Ecto neural progenitor cell (in vitro differentiated cells): ENCODE measurements at regions not wholly inside any gene's neighbourhood (a gene's known extent, or its start where the extent isn't known, plus 50 kb on each side); places are given as distances from the start of the nearest gene placed in this dataset.
"Not testable (repeated sequence)": the region's sequence is repeated elsewhere in the genome, so short reads cannot be mapped to it uniquely, and the experiment has no call there.

Experiments
- DNase-seq: peaks from one replicate; pipeline ENCODE4 v3.0.0-alpha.2; 2018; ENCODE audit warnings: low spot score

DNA sequence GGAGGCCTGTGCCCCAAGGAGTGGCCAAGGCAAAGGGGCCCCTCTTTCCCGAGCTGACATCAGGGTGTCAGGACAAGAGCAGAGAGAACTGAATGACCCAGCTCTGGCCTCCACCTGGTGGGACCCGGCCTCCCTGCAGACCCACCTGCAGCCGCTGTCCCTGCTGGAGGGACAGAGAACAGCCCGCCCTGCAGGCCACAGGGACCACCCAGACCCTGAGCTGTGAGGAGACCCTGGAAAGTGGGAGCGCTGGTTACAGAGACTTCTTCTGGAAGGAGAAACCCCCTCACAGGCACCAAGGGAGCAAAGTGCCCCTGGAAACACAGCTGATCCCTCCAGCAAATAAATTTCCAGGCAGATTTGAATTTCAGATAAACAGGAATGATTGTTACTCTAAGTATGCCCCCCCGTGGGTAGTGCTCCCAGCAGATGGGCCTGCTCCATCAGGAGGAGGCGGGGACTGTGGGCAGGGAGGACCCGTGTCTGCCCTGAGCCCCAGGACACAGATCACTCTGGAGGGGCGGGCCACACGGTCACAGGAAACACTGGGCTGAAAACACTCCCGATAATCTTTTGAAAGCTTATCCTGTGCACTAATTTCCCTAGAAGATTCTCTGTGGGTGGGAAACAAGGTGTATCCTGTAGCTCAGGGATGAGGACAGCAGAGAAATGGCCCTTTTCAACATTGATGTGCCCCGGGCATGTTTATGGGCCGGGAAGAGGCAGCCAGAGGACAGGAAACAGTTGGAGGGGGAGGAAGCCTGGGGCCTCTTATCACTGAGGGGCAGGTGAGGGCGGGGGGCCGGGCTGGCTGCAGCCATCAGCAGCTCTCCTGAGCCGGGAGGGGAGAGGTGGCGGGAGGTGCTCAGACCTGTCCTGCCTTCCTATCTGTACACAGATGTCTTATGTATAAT is 276.0 kb downstream of the ADGRD1 start:
- no peak for DNase-seq

DNA sequence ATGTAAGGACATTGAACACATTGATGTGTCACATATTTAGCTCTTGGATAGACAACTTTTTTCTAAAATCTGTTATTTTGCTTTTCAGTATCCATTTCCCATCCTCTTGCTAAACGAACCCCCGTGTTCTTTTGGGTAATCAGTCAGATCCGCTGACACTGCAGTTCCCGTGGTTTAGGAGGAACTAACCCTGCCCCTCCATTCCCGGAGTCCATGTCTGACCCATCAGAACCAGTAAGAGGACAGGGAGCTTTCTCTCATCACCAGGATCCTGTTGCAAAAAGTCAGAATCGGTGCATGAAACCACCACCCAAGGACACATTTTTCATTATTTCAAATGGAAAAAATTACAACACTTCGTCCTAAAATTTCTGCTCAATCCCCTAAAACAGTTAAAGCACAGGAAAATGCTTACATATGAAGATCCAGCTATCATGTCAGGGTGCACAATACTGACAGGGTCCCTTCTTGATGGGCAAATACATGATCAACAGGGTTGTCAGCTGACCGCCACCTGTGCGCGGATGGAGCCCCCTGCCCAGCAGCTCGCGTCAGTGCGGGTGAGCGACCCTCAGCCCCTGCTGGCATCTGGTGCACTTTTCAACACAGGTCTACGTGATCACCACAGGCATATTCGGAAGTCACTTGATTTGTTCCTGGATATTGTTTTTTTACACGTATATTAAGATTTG is 276.8 kb downstream of the ADGRD1 start:
- DNase-seq: no peak

DNA sequence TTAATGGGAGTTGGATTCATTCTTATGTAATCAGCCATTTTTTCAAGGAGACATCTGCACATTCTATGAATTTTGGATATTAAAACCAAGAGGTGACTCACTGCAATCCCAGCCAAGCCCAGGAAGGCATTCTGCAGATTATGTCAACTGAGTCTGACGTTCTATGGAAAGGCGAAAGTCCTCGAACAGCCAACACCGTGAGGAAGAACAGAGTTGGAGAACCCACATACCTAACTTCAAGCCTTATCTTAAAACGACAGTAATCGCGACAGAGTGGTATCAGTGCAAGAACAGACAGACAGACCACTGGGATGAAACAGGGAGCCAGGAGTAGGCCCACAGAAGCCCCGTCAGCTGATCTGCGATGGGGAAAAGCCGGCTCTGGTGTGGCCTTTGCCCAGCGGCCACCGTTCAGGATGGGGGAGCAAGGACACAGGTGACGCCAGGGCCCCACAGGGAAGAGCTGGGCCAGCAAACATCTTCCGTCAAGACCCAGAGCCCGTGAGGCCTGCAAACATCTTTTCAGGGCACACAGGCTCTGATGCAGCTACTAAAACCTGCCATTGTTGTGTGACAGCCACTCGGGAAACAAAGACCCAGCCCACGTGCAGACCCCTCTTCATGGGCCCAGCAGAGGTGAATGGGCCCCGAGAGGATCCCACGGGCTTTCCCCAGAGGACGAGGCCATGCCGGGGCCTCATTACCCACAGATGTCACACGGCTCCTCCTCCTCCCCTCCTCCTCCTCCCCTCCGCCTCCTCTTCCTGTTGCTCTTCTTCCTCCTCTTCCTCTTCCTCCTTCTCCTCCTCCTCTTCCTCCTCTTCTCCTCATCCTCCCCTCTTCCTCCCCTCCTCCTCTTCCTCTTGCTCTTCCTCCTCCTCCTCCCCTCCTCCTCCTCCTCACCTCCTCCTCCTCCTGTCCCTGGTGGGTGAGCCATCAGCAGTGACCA is 277.6 kb downstream of the ADGRD1 start:
- DNase-seq: no peak

- DNase-seq: no peak
Measured at GRCh38 chr12:131232036-131232435, 278.3 kb downstream of the ADGRD1 start.

DNA sequence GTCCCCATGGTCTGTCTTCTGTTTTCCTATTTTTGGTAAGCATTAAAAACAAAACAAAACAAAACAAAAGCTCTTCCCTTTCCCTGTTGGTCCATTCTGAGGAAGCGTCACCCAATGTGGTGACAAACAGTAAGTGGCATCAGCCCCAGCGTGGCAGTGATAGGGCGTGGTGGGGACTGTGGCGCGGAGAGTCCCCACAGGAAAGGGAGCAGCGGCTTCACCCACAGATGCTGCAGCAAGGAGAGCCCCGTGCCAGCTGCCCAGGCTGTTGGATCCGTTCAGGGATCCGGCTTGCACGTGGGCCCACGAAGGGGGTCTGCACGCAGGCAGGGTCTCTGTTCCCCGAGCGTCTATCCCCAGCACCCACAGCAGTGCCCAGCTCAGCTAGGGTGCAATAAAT is 279.2 kb downstream of the ADGRD1 start:
- not testable (repeated sequence) for DNase-seq

- not testable (repeated sequence) for DNase-seq
Measured at GRCh38 chr12:131233850-131234789, 280.4 kb downstream of the ADGRD1 start.

DNA sequence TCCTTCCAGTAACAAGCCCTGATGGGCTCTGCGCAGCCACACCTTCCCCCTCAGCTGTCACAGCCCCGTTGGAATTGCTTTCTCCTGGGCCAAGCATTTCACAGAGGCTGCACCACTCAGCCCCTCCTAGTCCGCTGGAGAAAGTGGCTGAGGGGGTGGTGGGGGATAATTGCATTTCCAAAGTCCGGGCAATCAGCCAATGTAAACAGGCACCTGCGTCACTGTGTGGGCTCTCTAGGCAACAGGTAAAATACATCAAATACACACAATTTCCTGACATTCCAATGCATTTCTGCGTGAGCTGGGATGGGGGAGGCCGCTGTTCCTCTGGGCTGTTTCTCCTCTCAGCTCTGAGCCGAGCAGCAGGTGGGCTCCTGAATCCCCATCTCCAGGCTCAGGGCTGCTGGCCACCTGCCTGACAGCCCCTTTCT is 281.1 kb downstream of the ADGRD1 start:
- DNase-seq: not testable (repeated sequence)

GRCh38 chr12:131235871-131236271 is 282.2 kb downstream of the ADGRD1 start:
- DNase-seq: no peak

- DNase-seq: no peak
Measured at GRCh38 chr12:131239384-131240094, 285.8 kb downstream of the ADGRD1 start.

- DNase-seq: no peak
Measured at GRCh38 chr12:131241517-131241916, 287.8 kb downstream of the ADGRD1 start.

DNA sequence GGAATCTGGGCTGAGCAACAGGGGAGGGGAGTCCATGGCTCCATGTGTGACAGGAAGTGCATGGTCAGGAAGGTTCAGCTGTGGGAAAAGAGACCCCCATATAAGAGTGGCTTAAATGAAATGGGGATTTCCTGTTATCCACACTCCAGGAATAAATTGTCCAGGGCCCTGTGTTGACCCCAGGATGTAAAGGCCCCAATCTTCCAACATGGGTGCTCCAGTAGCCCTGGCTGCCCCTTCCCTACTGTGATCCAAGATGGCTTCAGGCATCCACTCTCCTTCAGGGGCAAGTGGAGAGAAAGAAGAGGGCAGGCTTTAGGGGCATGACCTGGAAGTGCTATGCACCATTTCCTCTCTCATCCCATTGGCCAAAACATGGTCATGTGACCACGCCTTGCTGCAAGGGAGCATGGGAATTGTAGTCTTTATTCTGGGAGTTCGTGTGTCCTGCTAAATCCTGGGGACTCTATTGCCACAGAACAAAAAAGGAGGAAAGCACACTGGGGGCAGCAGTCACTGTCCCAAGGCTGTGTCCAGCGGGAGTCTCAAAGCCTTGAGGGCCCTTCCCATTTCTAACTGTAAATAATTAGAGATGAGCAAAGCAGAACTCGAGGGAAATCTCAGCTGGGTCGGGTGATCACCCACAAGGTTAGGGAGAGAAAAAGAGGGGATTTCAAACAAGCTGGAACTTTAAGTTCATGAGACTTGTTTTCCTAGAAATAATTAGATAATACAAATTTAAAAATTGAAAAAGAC is 289.2 kb downstream of the ADGRD1 start:
- peak; percentile 74 for DNase-seq

- DNase-seq: not testable (repeated sequence)
Measured at GRCh38 chr12:131244157-131244688, 290.5 kb downstream of the ADGRD1 start.

GRCh38 chr12:131245161-131245560 is 291.5 kb downstream of the ADGRD1 start:
- not testable (repeated sequence) for DNase-seq

- DNase-seq: no peak
Measured at GRCh38 chr12:131245564-131246355, 292.1 kb downstream of the ADGRD1 start.

GRCh38 chr12:131247026-131247725 is 293.5 kb downstream of the ADGRD1 start:
- DNase-seq: not testable (repeated sequence)

- not testable (repeated sequence) for DNase-seq
Measured at GRCh38 chr12:131247875-131248274, 294.2 kb downstream of the ADGRD1 start.

GRCh38 chr12:131249246-131250027 is 295.7 kb downstream of the ADGRD1 start:
- no peak for DNase-seq
